NOMO-1 (cell line): ENCODE measurements at regions not wholly inside any gene's neighbourhood (a gene's known extent, or its start where the extent isn't known, plus 50 kb on each side); places are given as distances from the start of the nearest gene placed in this dataset.

Source experiments
- DNase-seq, 2 experiments: peaks; one replicate each; lab custom pipeline; 2025; ENCODE audit not compliant: unreplicated experiment in 2 of 2; lab: John Stamatoyannopoulos, UW

DNA sequence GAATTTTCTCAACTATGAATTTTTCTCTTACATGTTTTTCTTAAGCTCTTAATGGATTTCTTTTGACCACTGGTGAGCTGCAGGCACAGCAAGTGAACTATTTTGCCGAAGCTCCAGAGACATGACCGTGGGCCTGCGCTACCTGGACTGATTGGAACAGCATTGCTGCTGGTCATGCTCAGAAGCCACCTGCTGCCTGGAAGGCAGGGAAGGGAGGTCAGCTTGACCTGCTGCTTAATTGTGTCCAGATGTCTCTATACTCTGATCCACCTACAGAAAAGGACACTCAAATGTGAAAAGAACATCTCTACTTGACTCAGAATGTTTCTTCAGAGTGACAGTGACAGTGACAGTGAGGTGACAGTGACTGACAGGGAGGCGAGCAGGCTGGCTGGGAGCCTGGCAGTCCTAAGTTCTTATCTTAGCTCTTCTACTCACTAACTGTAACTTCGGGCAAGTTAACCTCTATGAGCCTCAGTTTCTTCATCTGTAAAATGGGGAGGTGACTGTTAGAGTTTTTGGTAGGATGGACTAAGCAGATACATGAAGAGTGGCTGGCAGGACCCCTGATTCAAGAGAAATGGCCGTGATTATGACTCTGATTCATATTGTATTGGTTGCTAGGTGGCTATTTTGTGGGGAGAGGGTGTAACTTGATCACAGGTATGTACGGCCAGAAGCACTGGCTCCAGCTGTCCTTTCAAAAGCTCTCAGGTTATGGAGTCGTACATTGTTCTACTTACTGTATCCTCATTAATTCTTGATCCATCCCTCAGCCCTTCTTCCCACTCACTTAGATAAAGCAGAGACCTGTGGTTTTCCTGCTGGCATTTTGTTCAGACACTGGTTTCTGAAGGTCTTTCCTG lies 54.8 kb upstream of the DLG1 start:
- no peak for DNase-seq

DNA sequence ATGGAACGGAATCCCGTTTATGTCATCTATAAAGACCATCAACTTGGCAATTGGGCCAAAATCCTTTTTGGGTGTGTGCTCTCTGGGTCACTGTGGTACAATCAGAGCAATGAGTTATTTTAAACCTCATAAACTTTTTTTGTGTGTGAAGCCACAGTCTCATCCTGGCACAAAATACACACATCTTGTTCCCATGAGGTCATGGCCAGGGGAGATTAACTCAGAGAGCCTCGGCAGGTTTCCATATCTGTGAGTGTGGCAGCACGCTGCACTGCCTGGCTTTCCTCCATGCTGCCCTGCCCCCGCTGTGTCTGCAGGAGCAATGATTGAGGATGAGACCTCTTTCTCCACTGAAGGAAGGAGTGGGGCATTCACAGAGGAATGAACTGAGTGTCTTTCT lies 54.0 kb upstream of the DLG1 start:
- no peak for DNase-seq

DNA sequence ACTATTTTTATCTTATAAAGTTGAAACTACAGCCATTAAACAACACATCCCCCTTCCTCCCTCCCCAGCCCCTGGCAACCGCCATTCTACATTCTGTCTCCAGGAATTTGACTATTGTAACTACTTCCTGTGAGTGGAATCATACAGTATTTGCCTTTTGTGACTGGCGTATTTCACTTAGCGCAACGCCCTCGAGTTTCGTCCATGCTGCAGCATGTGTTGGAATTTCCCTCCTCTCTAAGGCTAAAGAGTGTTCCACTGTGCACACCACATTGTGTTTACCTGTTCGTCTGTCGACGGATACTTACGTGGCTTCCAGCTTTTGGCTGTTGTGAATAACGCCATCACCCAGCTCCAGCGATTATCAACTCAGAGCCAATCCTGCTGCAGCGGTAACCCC lies 52.0 kb upstream of the DLG1 start:
- DNase-seq: no peak

DNA sequence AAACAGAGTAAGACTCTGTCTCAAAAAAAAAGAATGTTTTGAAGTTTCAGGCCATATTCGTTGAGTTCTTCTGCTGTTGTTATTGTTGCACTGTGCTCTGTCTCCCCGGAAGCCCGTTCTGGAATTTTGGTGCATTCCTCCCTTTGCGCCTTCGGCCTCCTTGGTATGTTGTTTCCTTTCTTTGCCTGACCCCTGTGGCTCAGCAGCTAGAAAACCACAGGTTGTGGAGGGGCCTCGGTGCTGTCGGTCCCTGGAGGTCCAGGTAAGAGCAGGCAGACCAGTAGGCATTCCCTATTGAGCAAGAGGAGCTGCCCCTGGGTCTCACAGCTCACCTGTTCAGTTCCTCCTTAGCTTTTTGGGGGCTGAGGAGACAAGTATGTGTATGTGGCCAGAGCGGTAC lies 51.0 kb upstream of the DLG1 start:
- DNase-seq: no peak
